GM13977 (cell line): ENCODE measurements at regions not wholly inside any gene's neighbourhood (a gene's known extent, or its start where the extent isn't known, plus 50 kb on each side); places are given as distances from the start of the nearest gene placed in this dataset.

Source experiments
- DNase-seq: peaks from one replicate; pipeline ENCODE4 v3.0.0; 2012; ENCODE audit warnings: low spot score
- in situ Hi-C: fragments of 300-500 bp; cut with MboI; formaldehyde crosslinking; loops from one replicate; pipeline ENCODE4 v1.12.0; 2022; ENCODE audit warnings: low sequenced_read_pairs, low pct_unique_long_range_greater_than_20kb, mixed read lengths, inconsistent platforms; ENCODE audit not compliant: unreplicated experiment
- TF ChIP-seq, protein P1 (sequence below): IDR thresholded peaks from 2 replicates; pipeline ENCODE4 v1.5.1; 2012; ENCODE audit warnings: mild to moderate bottlenecking, control low read depth; ENCODE audit not compliant: insufficient read depth; ENCODE audit errors: extremely low read depth, missing control alignments

DNA sequence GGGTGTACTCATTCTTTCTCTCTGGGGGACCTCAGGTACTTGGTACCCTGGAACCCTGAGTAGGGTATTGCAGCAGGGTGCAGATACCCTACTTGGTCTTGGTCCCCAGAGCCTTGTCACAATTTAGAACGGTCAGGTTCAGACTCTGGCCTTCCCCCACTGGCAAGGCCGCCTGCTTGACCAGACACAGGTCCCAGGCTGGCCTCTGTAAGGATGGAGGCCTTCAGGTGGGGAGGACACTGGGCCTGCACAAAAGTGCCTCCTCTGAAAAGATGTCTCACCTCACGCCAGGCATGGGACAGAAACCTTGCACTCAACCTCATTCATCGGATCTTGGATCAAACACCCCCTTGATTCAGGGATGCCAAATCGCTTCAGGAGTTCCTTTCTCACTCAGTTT lies 158.4 kb downstream of the KLF13 start:
- no peak for DNase-seq
- TF ChIP-seq, protein P1, sequence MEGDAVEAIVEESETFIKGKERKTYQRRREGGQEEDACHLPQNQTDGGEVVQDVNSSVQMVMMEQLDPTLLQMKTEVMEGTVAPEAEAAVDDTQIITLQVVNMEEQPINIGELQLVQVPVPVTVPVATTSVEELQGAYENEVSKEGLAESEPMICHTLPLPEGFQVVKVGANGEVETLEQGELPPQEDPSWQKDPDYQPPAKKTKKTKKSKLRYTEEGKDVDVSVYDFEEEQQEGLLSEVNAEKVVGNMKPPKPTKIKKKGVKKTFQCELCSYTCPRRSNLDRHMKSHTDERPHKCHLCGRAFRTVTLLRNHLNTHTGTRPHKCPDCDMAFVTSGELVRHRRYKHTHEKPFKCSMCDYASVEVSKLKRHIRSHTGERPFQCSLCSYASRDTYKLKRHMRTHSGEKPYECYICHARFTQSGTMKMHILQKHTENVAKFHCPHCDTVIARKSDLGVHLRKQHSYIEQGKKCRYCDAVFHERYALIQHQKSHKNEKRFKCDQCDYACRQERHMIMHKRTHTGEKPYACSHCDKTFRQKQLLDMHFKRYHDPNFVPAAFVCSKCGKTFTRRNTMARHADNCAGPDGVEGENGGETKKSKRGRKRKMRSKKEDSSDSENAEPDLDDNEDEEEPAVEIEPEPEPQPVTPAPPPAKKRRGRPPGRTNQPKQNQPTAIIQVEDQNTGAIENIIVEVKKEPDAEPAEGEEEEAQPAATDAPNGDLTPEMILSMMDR, result no peak
- in situ Hi-C loops, result loop anchor here (10.0 kb wide), 1 partner anchor 50 kb away; no protein-coding TSS in a partner anchor

DNA sequence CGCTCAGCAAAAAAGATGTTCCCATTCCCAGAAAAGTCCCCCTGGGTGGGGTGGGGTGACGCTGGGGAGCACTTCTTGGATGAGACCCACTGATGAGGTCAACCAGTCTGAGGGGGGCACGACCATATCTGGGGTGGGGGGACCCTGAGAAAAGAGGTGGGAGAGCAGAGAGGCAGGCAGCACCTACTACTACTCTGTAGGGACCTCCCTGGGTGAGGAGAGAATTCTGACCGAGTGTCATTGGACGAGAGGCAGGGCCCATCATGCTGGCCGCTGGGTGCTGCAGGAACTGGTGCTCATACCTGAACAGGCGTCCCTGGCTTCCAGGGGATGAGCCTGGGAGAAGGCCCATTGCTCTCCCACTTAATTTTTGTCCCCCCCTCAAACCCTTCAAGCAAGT lies 158.8 kb downstream of the KLF13 start:
- in situ Hi-C loops, result loop anchor here (10.0 kb wide), 1 partner anchor 51 kb away; no protein-coding TSS in a partner anchor
- no peak for DNase-seq
- TF ChIP-seq, protein P1, result no peak

DNA sequence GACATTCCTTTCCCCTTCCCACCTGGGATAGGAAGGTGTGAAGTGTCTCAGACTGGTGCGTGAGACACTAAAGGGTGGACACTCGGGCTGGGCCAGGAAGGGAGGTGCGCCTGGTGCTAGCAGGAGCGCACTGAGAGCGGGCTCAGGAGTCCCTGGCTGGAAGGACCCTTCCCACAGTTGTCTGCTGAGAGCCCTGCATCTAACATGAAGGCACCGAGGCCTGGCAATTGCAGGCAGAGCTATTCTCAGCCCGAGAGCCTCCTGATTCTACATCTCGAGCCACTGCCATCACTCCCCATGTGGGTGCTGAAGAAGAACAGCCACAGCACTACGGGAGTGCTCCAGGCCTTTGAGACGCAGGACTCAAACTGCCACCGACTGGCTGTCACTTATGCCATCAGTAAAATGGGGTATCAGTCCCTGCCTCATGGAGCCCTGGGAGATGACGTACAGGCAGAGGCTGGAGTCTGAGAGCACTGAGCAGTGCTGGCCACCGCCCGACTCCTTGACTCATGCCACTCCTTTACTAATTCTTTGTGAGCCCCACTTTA lies 159.4 kb downstream of the KLF13 start:
- TF ChIP-seq, protein P1, result no peak
- no peak for DNase-seq
- in situ Hi-C loops, result loop anchor here (10.0 kb wide), 1 partner anchor 51 kb away; no protein-coding TSS in a partner anchor

DNA sequence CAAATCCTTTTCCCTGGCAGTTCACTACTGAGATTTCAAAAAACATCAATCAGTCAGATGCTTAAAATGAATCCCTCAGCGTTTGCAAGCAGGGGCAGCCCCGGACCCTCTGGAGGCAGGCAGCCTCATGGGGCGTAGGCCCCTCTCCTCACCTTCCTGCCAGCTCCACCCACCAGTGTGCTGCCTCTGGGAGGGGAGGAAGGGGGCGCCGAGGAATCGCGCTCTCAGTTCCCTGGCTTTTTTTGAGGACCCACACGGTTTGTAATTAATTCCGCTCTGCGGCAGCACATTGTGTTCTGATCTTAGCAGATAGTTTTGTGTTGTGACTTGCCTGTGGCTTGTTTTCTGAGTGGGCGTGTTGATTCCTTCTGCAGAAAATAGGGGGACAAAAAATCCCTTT lies 159.9 kb downstream of the KLF13 start:
- TF ChIP-seq, protein P1, result no peak
- in situ Hi-C loops, result loop anchor here (10.0 kb wide), 1 partner anchor 52 kb away; no protein-coding TSS in a partner anchor
- DNase-seq, result no peak

DNA sequence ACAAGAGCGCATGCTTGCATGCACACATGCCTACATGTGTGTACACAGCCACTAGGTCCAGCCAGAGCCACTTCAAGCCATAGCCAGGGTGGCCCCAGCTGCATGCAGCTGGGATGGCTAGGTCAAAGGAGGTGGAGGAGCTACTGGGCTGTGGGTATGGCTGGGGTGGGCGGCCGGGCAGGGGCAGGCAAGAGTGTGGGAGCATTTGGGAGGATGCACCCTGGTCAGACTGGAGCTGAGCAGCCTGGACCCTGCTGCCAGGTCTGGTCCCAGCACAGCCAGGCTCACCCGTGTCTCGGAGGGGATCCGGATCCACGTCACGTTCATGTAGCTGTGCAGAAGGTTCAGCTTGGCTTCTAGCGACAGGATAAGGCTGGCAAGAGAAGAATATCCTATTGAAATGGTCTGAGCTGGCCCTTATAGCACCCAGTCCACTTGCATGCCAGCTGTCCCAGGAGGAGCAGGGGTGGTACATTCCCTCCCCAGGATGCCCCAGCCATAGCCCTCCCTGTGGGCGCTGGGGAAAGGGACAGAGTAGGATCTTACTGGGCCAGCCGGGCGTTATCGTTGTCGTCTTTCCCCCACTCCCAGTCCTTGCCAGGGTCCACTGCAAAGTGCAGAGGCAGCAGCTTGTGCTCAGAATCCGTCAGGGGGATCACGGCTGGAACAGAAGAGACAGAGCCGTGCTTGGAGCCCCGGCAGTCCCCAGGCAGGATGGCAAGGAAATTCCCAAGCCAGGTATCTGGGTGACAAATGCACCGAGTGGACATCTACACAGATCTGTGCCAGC lies 160.5 kb downstream of the KLF13 start:
- in situ Hi-C loops, result loop anchor here (10.0 kb wide), 1 partner anchor 52 kb away; no protein-coding TSS in a partner anchor
- DNase-seq, result no peak

DNA sequence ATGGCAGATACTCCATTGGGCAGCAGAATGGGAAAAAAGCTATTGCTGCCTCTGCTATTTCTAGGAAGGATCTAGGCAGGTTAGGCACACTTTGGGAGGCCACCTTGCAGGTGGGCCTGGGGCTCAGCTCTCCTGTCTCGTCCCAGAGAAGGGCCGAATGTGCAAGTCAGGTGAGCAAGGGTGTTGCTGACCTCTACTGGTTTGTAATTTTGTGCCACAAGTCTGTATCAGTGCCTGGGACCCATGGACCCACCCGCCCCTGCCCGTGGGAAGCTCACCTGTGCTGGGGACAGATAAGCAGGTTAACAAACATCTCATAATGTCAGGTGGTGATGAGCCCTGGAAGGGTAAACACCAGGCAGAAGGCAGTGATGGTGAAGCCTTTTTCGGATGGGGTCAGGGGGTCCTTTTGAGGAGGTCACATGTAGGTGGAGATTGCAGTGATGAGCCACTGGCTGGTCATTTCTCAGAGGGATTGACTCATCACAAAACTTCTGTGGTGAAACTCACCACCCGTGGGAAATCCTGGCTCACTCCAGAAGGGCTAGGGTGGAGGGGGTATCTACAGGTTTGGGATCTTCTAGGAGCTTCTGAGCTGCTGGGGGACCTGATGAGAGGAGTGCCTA lies 161.3 kb downstream of the KLF13 start:
- DNase-seq, result peak; percentile 73
- in situ Hi-C loops, result loop anchor here (10.0 kb wide), 1 partner anchor 53 kb away; no protein-coding TSS in a partner anchor
- TF ChIP-seq, protein P1, result peak; percentile 50

More for the DNA sequence above, 160.5 kb downstream of the KLF13 start:
- TF ChIP-seq, protein P1, result no peak
